ENCODE measurements at regions not wholly inside any gene's neighbourhood (a gene's known extent, or its start where the extent isn't known, plus 50 kb on each side); places are given as distances from the start of the nearest gene placed in this dataset.

GRCh38 chr6:41442800-41443501 lies 103.2 kb upstream of the FOXP4 start:
- no peak for ATAC-seq

GRCh38 chr6:41443616-41444525 lies 102.3 kb upstream of the FOXP4 start:
- ATAC-seq (no peak), DNase-seq (ENCODE audit: low read depth, low spot score) (no peak)
- Histone ChIP-seq H3K4me3 (ENCODE audit: low read depth in 2 of 2, low read length in 2 of 2) (no peak overlapping the region), H3K36me3 (ENCODE audit: control insufficient read depth, insufficient read depth, low read length) (no peaks in the 10 kb centered on the region), H3K27ac (ENCODE audit: low read length) (no peak overlapping the region), H3K27me3 (ENCODE audit: control insufficient read depth, insufficient read depth, low read length) (peaks cover under 1% of the 10 kb centered on the region; the same call in 1 of the 2 replicates), H3K9me3 (ENCODE audit: control insufficient read depth, insufficient read depth, low read depth, low read length) (no peaks in the 10 kb centered on the region), H3K4me1 (ENCODE audit: control insufficient read depth, insufficient read depth, low read length) (no peaks in the 10 kb centered on the region)
- BruUV-seq (replicated peaks) = no TSS peak
- ChIA-PET CTCF (interaction anchor here (0.6 to 0.8 kb wide), 2 partner anchors 37 to 342 kb away, joined by 4 to 6 read pairs; no protein-coding TSS in a partner anchor), POLR2A (interaction anchor here (0.7 kb wide), 1 partner anchor 75 kb away, joined by 3 read pairs; no protein-coding TSS in a partner anchor)
- TF ChIP-seq TCF7L2 (IDR thresholded peaks at IDR 0.05; ENCODE audit: low read depth, low read length) = no peak
- TF ChIP-seq CTCF (IDR thresholded peaks at IDR 0.05) = no peak
- no peak for TF ChIP-seq REST (IDR thresholded peaks at IDR 0.05; ENCODE audit: insufficient read depth in 1 of 2, low read depth in 2 of 2, low read length in 1 of 2)
- no peak for TF ChIP-seq SIN3A (IDR thresholded peaks at IDR 0.05; ENCODE audit: borderline replicate concordance, insufficient read depth, low read depth, low read length)
- TF ChIP-seq POLR2AphosphoS5 (IDR thresholded peaks at IDR 0.05; ENCODE audit: low read depth, low read length) = no peak
- intact Hi-C loops (cut with micrococcal nuclease; ENCODE audit: unreplicated experiment) (no loop called here), in situ Hi-C loops (cut with HindIII; ENCODE audit: low pct_unique_long_range_greater_than_20kb, low sequenced_read_pairs) (no loop called here)

More at GRCh38 chr6:41442800-41443501, 103.2 kb upstream of the FOXP4 start:
- no peaks in the 10 kb centered on the region for H3K9me3 ChIP-seq (ENCODE audit: control insufficient read depth, insufficient read depth, low read depth, low read length)
- H3K4me3 ChIP-seq (ENCODE audit: low read depth in 2 of 2, low read length in 2 of 2) = no peak overlapping the region
- no peak for DNase-seq (ENCODE audit: low read depth, low spot score)
- TF ChIP-seq TCF7L2 (IDR thresholded peaks at IDR 0.05; ENCODE audit: low read depth, low read length) = no peak
- TF ChIP-seq CTCF (IDR thresholded peaks at IDR 0.05) = peak; percentile 35; the same call in 1 of the 2 replicates
- H3K27me3 ChIP-seq (ENCODE audit: control insufficient read depth, insufficient read depth, low read length) = peaks cover 3% of the 10 kb centered on the region; the same call in 1 of the 2 replicates
- H3K36me3 ChIP-seq (ENCODE audit: control insufficient read depth, insufficient read depth, low read length) = no peaks in the 10 kb centered on the region
- H3K27ac ChIP-seq (ENCODE audit: low read length) = no peak overlapping the region
- no peaks in the 10 kb centered on the region for H3K4me1 ChIP-seq (ENCODE audit: control insufficient read depth, insufficient read depth, low read length)
- ChIA-PET POLR2A (interaction anchor here (0.7 kb wide), 1 partner anchor 75 kb away, joined by 3 read pairs; no protein-coding TSS in a partner anchor), CTCF (interaction anchor here (0.6 kb wide), 1 partner anchor 29 kb away, joined by 3 read pairs; no protein-coding TSS in a partner anchor)
- no TSS peak for BruUV-seq (replicated peaks)
- intact Hi-C loops (cut with micrococcal nuclease; ENCODE audit: unreplicated experiment) = no loop called here
- in situ Hi-C loops (cut with HindIII; ENCODE audit: low pct_unique_long_range_greater_than_20kb, low sequenced_read_pairs) = no loop called here

All from Panc1 (cell line).